ENCODE measurements at regions not wholly inside any gene's neighbourhood (a gene's known extent, or its start where the extent isn't known, plus 50 kb on each side); places are given as distances from the start of the nearest gene placed in this dataset.

DNA sequence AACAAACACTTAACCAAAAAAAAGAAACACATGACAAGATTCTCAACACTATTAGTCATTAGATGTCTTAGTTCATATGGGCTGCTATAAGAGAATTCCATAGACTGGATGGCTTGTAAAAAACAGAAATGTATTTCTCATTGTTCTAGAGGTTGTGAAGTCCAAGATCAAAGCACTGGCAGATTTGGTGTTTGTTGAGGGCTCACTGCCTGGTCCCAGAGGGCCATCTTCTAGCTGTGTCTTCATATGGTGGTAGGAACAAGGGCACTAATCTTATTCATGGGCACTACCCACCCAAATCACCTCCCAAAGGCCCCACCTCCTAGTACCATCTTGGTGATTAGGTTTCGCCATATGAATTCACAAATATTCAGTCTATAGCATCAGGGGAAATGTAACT, 162.5 kb upstream of the SDK2 start:
- no peak overlapping the region for H3K27ac Mint-ChIP-seq
- no peak for DNase-seq (ENCODE audit: low spot score in 2 of 2)
- no peak overlapping the region for H3K4me3 Mint-ChIP-seq
- H3K4me1 Mint-ChIP-seq: no peaks in the 10 kb centered on the region
- H3K36me3 Mint-ChIP-seq: peaks cover 4% of the 10 kb centered on the region
- H3K9me3 Mint-ChIP-seq: peaks cover 13% of the 10 kb centered on the region
- no peak for ATAC-seq (ENCODE audit: low read depth)
- H3K27me3 Mint-ChIP-seq: peaks cover 17% of the 10 kb centered on the region

DNA sequence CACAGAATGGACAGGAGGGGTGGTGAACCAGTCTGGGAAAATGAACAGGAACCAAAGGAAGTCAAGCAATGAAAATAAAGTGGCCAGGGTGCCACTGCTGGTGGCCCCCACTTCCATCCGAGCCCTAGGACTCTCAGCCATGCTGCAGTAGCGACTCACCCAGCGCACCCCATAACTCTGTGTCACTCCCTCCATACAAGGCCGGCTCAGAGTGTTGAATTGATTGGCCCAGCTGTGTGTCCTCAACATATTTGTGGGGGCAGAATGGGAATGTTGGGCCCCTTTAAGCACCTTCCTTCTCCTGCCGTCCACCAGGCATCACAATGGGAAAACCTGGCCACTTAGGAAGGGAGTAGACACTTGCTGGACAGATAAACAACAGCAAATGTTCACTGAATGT, 169.0 kb upstream of the SDK2 start:
- no peak overlapping the region for H3K27ac Mint-ChIP-seq
- no peak for ATAC-seq (ENCODE audit: low read depth)
- no peaks in the 10 kb centered on the region for H3K9me3 Mint-ChIP-seq
- H3K4me1 Mint-ChIP-seq: no peaks in the 10 kb centered on the region
- peaks cover 3% of the 10 kb centered on the region for H3K27me3 Mint-ChIP-seq
- no peak for DNase-seq (ENCODE audit: low spot score in 2 of 2)
- H3K4me3 Mint-ChIP-seq: no peak overlapping the region
- H3K36me3 Mint-ChIP-seq: no peaks in the 10 kb centered on the region

DNA sequence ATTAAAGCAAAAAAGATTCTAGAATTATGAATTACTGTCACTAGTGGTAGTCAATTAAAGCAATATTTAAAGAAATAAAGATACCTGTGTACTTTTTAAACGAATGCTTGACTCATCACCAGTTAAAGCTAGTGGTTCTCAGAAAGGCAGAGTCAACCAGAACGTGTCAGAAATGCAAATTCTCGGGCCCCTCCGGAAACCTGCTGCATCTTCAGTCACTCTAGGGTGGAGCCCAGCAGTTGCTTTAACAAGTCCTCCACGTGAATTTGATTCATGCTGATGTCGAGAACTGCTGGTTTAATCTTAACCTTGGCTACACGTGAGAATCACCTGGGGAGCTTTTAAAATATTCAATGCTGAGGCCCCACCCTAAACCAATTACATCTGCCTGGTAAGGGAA, 169.8 kb upstream of the SDK2 start:
- Mint-ChIP-seq H3K9me3 (no peaks in the 10 kb centered on the region), H3K4me3 (no peak overlapping the region), H3K36me3 (no peaks in the 10 kb centered on the region), H3K27me3 (peaks cover 3% of the 10 kb centered on the region), H3K27ac (no peak overlapping the region), H3K4me1 (no peaks in the 10 kb centered on the region)
- DNase-seq (ENCODE audit: low spot score in 2 of 2) (no peak), ATAC-seq (ENCODE audit: low read depth) (no peak)

DNA sequence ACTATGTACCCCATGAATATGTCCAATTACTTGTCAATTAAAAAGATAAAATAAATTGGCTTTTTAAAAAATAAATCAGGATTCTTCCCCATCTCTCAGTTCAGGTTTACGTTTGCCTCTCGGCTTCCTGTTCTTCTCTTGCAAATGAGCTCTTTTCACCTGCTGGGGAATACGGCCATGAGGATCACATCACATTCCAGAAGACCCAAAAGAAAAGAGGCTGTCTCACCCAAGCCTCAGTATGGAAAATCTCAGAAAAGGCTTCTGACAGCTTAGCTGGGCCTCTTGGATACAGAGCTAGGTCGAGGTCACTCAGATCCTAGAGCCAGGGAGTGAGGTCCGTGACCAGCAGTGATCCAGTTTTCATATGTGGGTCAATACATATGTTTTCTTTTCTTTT, 171.2 kb upstream of the SDK2 start:
- DNase-seq (ENCODE audit: low spot score in 2 of 2) (no peak), ATAC-seq (ENCODE audit: low read depth) (no peak)
- Mint-ChIP-seq H3K4me1 (no peaks in the 10 kb centered on the region), H3K27me3 (peaks cover 3% of the 10 kb centered on the region), H3K36me3 (no peaks in the 10 kb centered on the region), H3K4me3 (no peak overlapping the region), H3K9me3 (no peaks in the 10 kb centered on the region), H3K27ac (no peak overlapping the region)

DNA sequence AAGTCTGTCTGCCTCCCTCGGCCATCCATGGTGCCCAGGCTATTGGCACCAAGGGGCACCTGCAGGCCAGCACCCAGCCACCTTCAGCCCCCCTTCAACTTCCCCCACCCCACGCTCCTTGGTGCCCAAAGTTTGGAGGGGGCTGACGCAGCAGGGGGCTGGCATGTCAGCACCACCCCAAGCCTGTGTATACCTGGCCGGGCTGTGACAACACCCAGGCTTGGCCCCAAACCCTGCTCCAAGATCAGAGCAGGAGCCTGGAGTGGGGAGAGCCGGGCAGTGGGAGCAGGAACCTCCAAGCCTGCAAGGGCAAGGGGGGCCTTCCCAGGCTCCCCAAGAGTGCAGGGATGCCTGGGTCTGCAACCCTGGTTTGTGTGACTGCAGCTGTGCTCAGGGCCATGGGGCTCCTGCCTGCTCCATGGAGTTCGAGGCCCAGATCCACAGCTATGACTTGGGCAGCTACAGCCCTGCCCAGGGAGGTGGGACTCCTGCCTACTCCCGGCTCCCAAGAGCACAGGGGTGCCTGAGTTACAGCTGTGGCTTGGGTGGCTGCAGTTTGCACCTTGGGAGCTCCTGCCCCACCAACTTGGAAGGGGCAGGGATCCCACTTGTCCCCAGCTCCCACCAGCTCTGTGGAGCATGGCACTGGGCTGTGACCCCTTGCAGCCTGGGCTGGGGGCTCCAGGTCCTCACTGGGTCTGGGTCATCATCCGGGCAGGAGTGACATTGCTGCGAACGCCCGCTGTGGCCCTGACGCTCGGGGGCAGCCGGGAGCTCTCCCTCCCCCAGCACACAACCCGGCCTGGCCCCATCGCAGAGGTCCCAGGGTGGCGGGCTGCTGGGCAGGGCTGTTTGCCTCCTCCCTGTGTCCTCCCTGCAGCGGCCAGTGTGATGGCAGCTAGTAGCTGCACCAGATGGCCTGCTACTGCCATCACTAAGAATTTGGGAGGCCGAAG, 175.5 kb upstream of the SDK2 start:
- DNase-seq (ENCODE audit: low spot score in 2 of 2) (no peak), ATAC-seq (ENCODE audit: low read depth) (no peak)
- no peaks in the 10 kb centered on the region for H3K4me1 Mint-ChIP-seq
- no peak overlapping the region for H3K4me3 Mint-ChIP-seq
- no peak overlapping the region for H3K27ac Mint-ChIP-seq
- H3K9me3 Mint-ChIP-seq: no peaks in the 10 kb centered on the region
- H3K27me3 Mint-ChIP-seq: peaks cover 1% of the 10 kb centered on the region
- H3K36me3 Mint-ChIP-seq: no peaks in the 10 kb centered on the region

DNA sequence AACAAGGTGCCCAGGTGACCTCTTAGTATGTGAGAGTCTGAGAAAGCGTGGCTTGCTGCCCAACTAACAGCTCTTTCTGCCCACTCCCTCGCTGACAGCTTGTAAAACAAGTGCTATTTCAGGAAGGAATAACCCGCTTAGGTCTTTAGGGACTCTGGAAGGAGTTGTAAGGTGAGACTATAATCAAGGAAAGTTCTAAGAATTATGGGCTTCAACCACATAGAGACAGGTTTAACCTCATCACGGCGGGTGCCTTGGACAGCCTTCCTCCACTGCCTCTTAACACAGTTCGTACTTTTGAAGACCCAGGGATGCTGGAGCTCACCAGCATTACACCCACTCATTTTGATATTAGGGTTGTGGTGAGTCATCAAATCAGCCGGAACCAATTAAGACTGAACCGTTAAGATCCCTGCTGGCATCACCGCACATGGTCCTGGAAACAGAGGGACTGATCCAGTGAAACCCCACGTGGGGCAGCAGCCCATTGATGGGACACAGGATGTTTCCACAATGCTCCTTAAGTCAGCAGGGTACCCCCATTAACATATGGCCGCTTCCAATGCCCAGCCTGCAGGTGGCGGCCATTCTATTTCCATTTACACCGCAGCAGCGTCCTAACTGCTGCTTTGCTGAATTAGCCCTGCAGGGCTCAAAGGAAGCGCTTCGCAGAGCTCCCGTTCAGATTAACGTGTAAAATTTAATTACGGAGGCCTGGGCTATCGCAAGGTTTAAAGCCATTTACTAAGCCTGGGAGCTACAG, 176.6 kb upstream of the SDK2 start:
- DNase-seq (ENCODE audit: low spot score in 2 of 2) (no peak), ATAC-seq (ENCODE audit: low read depth) (no peak)
- Mint-ChIP-seq H3K27me3 (peaks cover 4% of the 10 kb centered on the region), H3K4me3 (no peak overlapping the region), H3K4me1 (no peaks in the 10 kb centered on the region), H3K36me3 (no peaks in the 10 kb centered on the region), H3K9me3 (no peaks in the 10 kb centered on the region), H3K27ac (no peak overlapping the region)

DNA sequence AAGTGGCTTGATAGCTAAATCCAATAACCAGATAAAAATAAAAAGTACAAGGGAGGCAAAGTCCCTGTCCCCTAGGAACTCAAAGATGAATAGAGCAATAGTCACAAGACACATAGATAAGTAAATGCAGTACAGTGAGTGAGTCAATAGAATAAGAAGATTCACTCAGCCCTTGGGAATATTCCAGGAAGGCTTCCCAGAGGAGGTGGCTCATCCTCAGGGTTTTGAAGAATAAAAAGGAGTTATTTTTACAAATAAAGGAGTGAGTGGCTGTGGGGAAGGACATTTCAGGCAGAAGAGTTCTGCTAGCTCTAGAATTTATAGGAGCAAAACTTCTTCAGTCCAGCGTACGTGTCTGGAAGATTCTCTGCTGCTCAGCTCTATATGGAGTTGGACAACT, 177.4 kb upstream of the SDK2 start:
- no peak for ATAC-seq (ENCODE audit: low read depth)
- peaks cover 4% of the 10 kb centered on the region for H3K27me3 Mint-ChIP-seq
- H3K36me3 Mint-ChIP-seq: no peaks in the 10 kb centered on the region
- no peak overlapping the region for H3K27ac Mint-ChIP-seq
- H3K4me1 Mint-ChIP-seq: no peaks in the 10 kb centered on the region
- DNase-seq (ENCODE audit: low spot score in 2 of 2): no peak
- no peak overlapping the region for H3K4me3 Mint-ChIP-seq
- no peaks in the 10 kb centered on the region for H3K9me3 Mint-ChIP-seq

DNA sequence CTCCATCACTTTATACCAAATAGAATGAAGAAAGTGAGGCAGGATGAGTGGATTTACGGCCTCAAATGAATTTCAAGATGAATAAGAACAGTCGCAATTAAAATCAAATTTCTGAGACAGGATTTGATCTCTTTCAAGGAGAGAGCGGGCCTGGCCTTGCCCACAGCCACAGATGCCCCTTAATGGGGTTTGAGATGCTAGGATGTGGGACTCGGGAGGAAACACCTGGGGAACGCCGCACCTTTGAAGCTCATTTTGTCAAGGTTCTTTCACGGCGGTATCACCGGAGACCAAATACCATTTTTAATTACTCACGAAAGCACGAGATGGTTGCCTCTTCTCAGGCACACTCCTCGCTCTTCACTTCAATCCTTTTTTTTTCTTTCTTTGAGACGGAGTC, 178.1 kb upstream of the SDK2 start:
- no peaks in the 10 kb centered on the region for H3K36me3 Mint-ChIP-seq
- H3K4me3 Mint-ChIP-seq: no peak overlapping the region
- H3K9me3 Mint-ChIP-seq: no peaks in the 10 kb centered on the region
- no peak for ATAC-seq (ENCODE audit: low read depth)
- no peak for DNase-seq (ENCODE audit: low spot score in 2 of 2)
- H3K4me1 Mint-ChIP-seq: no peaks in the 10 kb centered on the region
- H3K27ac Mint-ChIP-seq: no peak overlapping the region
- H3K27me3 Mint-ChIP-seq: peaks cover 4% of the 10 kb centered on the region

DNA sequence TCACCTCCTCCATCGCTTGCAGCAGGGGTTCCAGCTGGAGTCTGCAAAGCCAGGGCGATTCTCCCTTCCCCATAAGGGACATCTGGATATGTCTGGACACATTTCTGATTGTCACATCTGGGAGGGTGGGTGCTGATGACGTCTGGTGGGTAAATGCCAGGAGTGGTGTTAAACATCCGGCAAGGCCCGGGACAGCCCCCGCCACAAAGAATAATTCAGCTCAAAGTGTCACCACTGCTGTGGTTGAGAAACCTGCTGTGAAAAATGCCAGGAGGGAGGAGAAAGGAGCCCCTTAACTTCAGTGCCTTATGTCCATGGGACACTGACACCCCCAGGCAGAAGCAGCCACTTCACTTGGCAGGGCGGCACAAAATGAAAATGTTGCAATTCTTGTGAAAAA, 179.4 kb upstream of the SDK2 start:
- Mint-ChIP-seq H3K4me3 (no peak overlapping the region), H3K27me3 (peaks cover 4% of the 10 kb centered on the region), H3K27ac (no peak overlapping the region), H3K4me1 (no peaks in the 10 kb centered on the region), H3K36me3 (no peaks in the 10 kb centered on the region), H3K9me3 (no peaks in the 10 kb centered on the region)
- DNase-seq (ENCODE audit: low spot score in 2 of 2): no peak
- no peak for ATAC-seq (ENCODE audit: low read depth)

DNA sequence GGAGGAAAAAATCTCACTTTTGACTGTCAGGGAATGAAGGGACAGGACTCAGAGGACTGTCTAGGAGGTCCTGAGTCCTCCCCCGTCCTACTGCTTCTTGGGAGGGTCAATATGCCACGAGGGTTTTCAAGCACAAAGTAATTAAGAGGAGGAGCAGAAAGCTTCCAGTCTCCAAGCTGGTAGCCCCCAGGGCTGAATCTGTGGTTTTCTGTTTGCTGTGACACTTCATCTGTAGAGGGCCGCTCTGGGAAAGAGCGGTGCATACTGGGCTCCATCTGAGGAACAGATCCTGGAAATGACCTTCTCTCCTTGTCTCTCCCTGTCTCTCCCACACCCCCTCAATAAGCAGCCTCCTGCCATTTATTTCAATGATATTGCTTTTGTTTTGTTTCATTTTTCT, 180.1 kb upstream of the SDK2 start:
- H3K27me3 Mint-ChIP-seq: peaks cover 4% of the 10 kb centered on the region
- no peaks in the 10 kb centered on the region for H3K4me1 Mint-ChIP-seq
- H3K9me3 Mint-ChIP-seq: no peaks in the 10 kb centered on the region
- no peak overlapping the region for H3K4me3 Mint-ChIP-seq
- H3K36me3 Mint-ChIP-seq: no peaks in the 10 kb centered on the region
- DNase-seq (ENCODE audit: low spot score in 2 of 2): no peak
- ATAC-seq (ENCODE audit: low read depth): no peak
- no peak overlapping the region for H3K27ac Mint-ChIP-seq

DNA sequence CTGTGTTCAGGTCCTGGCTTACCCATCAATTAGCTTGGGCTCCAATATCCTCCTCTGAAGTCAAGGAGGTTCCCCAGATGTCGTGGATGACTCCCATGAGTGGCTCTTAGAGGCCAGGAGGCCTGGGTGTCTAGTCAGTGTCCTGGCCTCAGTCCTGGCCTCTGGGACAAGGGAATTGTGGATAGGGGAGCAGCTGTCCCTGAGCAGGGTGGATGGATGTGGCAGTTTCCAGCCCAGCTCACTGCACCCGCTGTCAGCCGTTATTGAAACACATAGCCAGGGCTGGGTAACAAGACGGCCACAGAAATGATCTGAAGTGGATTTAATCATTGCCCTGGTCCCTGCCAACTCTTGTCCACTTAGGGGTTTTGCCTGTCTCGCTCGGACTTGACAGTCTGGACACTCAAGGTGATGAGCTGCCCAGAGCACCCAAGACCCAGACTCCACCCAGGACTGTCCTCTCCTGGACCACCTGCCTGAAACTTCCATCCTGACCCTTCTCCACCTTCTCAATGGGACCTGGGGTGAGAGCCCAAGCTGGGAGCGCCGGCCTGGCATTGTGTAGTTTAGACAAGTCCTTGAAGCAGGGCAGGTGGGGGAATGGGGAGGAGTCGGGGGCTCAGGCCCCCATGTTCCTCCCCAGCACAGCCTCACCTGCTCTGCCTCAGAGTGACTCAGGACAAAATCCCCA, 182.1 kb upstream of the SDK2 start:
- DNase-seq (ENCODE audit: low spot score in 2 of 2) (no peak), ATAC-seq (ENCODE audit: low read depth) (no peak)
- Mint-ChIP-seq H3K4me3 (no peak overlapping the region), H3K27me3 (peaks cover 6% of the 10 kb centered on the region), H3K4me1 (no peaks in the 10 kb centered on the region), H3K9me3 (no peaks in the 10 kb centered on the region), H3K27ac (no peak overlapping the region), H3K36me3 (no peaks in the 10 kb centered on the region)

DNA sequence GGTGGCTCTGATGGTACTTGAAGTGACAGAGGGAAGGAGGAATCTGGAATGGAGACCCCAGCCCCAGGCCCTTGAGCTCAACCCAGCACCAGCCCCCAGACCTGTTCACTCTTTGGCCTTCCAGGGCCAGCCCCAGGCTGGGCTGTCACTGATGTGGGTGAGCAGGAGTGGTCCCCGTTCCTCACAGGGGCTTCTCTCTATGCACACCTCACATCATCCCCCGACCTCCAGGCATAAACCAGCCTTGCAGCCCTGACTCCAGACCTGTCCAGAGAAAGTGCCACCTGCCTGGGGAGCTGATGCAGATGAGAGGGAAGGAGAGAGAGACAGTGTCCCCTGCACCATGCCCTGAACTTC, 182.6 kb upstream of the SDK2 start:
- H3K4me1 Mint-ChIP-seq: no peaks in the 10 kb centered on the region

DNA sequence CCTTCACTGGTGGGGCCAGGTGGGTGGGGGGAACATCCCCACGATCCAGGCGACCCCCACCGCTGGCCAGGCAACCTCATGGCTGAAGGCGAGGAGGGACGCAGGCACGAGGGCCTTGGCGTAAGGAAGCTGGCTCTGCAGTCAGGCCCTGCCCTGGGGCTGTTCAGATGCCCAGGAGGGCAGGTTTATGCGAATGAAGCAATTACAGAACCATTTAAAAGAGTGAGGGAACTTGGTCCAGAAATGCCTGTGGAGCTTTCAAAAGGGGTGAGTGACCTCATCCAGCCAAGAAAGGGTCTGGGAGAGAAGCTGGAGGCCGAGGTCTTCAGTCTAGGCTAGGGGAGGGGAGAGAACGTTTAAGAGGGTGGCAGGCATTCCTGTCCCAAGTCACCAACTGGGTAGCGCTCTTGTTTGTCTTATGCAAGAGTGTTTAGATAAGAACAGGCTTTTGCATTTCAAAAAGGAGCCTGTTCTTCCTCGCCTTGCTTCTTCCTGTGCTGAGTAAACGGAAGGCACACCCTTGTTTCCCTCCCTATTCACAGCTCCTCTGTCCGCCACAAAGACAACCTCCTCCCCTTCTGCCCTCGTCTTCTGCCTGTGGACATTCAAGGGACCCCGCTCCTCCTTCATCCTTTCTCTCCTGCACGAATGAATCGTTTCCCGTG, 183.5 kb upstream of the SDK2 start:
- Mint-ChIP-seq H3K36me3 (no peaks in the 10 kb centered on the region), H3K9me3 (no peaks in the 10 kb centered on the region), H3K4me3 (no peak overlapping the region), H3K4me1 (no peaks in the 10 kb centered on the region), H3K27me3 (peaks cover 8% of the 10 kb centered on the region), H3K27ac (no peak overlapping the region)
- ATAC-seq (ENCODE audit: low read depth): no peak
- DNase-seq (ENCODE audit: low spot score in 2 of 2): no peak

More for the DNA sequence above, 182.6 kb upstream of the SDK2 start:
- no peaks in the 10 kb centered on the region for H3K9me3 Mint-ChIP-seq
- ATAC-seq (ENCODE audit: low read depth): no peak
- no peak overlapping the region for H3K27ac Mint-ChIP-seq
- H3K36me3 Mint-ChIP-seq: no peaks in the 10 kb centered on the region
- DNase-seq (ENCODE audit: low spot score in 2 of 2): no peak
- H3K27me3 Mint-ChIP-seq: peaks cover 6% of the 10 kb centered on the region
- H3K4me3 Mint-ChIP-seq: no peak overlapping the region
